HG03196 (cell line): ENCODE measurements at regions not wholly inside any gene's neighbourhood (a gene's known extent, or its start where the extent isn't known, plus 50 kb on each side); places are given as distances from the start of the nearest gene placed in this dataset.
A peak's percentile ranks its signal among the peaks of the same experiment; 100 is the strongest.

Experiments
- ATAC-seq: cut with Tn5 transposase; IDR thresholded peaks from one replicate; pipeline ENCODE4 v1.9.1; 2021; ENCODE audit not compliant: unreplicated experiment

DNA sequence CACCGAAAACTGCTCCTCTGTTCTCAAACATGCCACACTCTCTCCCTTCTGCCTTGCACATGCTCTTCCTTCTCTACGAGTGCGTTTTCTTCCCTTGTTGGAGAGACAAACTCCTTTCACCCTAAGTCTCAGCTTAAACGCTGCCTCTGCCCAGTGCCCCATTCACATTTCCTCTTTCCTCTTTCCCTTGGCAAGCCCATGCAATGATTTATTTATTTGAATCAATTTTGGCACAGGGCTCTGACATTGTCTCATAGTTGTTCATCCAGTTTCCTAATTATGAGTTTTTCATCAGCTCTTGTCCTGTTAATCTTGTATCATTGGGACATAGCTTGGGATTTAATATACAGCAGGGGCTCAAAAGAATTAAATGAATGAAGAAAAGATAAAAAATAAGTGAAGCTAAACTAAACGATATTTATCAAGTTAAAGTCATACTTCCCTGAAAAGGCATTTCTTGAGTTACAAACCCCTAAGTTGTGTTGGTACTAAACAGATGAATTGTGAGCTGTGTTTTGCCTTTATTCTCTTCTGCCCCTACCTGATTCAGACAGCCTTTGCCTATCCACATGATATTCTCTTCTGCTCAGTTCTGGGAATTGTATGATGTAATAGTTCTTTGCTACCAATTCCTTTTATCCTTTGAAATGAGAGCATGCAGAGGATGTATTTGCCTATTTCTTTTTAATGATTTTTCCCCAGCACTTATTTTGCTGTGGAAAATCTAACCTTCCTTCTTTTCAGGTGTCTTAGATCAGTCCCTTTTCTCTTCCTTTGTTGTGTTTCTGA is 704.4 kb downstream of the UTRN start:
- ATAC-seq, result no peak

DNA sequence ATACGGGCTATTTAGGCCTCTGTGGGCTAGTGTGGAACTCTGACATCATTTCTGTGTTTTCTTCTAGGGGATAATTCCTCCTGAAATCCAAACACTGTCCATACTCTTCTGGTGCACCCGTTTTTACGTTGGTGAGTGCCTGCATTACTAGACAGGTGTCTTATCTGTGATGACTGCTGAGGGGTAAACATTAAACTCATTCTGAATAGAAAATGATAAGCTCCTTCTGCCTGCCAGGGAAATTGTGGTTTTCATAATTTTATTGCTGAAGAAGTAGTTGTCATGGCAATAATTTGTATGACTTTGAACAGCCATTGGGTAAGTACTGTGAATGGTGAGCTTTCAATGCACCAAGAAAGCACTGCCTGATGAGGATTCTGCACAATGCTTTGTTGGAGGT is 705.6 kb downstream of the UTRN start:
- no peak for ATAC-seq

DNA sequence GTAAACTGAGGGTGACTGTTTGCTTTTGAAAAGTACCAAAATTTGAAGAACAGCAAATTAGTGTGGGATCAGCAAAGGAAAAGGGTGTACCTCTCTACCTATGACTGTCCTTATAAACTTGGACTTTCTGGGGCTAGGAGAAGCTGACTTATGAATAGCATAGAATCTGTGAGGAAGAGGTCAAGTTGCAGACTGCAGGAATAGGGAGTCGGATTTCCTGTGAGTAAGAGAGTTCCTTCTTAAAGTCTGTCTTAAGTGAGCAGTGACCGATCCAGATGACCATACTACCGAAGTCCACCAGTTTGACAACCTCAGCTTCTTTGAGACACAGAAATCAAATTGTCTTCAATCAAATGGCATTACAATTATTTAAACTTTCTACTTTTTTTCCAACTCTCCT is 708.7 kb downstream of the UTRN start:
- no peak for ATAC-seq

DNA sequence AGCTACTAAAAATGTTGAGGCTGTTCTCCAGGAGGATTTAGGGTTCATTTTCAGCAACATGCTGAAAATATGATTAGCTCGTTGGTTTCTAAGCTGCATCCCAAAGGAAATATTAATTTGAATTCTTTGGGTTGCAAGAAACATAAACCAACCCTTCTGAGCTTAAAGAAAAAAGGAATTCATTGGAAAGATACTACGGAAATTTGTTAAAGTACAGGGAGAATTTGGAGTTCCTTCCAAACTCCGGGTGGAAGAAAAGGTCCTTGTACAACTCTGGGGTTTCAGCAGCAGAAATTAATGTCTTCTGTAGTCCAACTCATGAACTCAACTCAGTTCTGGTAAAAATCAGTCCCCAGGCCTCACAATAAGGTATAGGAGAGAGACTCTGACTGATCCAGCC is 712.9 kb downstream of the UTRN start:
- no peak for ATAC-seq

DNA sequence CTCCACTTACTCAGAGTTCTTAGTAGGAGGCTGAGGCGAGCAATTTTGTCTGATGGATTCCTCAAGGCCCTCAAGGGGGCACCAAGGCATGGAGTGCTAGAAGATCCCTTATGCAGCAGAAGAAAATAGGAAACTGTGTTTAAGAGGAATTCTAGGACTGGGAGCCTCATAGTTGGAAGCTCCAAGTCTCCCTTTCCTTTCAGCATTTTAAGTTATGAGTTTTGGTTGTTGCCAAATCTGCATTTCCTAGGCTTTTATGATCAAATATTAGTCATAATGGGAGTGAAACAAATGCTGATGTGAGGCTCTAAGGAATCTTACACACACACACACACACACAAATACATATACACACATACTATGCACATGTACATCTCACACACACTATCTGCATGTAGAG is 714.0 kb downstream of the UTRN start:
- no peak for ATAC-seq

DNA sequence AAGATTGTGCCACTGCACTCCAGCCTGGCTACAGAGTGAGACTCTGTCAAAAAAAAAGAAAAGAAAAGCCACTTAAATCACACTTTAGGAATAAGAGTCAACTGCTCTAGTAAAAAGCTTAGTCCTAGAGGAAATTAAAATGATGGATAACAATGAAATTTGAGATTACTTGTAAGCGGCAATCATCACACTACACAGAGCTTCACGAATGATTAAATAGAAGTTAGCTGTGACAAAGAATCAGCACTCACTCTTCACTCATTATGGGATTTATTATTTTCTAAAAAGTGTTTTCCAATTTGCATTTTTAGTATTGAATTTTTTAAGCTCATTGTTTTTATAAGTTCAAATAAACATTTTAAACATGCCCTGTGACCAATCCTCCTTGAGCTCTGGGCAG is 718.0 kb downstream of the UTRN start:
- no peak for ATAC-seq

DNA sequence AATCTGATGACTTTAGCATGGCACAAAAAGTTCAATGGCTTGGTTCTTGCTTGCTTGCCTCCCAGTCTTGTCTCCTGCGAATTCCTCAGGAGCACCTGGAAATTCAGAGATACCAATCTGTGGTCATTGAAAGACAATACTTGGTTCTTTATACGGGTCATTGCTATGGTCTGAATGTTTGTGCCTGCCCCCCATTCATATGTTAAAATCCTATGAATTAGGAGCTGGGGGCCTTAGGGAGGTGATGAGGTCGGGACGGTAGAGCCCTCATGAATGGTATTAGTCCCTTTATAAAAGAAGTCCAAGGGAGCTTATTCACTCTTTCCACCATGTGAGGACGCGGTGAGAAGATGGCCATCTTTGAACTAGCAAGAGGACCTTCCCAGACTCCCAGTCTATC is 721.8 kb downstream of the UTRN start:
- ATAC-seq, result no peak

DNA sequence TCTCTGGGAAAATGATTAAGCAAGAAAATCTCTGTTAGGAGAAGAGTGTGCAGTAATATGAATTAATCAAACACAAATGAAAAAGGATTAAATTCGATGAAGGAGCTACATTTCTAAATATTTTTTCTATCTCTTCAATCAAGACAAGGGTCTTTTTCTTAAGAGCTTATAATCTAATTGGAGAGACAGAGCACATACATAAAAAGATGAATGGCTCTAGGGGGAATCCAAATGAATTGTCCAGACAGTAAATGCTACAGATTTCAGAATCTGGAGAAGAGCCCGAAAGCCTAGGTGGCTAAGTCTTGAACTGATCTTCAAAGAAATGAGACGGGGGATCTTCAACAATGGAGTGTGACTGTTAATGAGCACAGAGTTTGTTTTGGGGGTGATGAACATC is 723.6 kb downstream of the UTRN start:
- ATAC-seq, result no peak

DNA sequence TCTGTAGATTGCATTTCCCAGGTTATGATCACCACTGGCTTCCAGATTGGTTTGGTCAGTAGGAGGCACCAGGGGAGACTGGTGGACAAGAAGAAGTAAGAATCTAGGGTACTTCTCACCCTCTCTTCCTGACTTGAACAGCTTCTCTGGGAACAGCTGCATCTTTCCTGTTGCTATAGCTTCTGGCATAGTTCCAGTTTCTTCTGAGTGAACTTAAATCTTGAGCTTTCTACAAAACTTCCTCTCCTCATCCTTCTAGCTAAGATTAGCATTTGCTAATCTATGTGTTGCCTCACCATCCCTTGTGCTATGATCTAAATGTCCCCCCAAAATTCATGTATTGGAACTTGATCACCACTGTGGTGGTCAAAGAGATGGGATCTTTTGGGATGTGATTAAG is 724.6 kb downstream of the UTRN start:
- ATAC-seq, result no peak

DNA sequence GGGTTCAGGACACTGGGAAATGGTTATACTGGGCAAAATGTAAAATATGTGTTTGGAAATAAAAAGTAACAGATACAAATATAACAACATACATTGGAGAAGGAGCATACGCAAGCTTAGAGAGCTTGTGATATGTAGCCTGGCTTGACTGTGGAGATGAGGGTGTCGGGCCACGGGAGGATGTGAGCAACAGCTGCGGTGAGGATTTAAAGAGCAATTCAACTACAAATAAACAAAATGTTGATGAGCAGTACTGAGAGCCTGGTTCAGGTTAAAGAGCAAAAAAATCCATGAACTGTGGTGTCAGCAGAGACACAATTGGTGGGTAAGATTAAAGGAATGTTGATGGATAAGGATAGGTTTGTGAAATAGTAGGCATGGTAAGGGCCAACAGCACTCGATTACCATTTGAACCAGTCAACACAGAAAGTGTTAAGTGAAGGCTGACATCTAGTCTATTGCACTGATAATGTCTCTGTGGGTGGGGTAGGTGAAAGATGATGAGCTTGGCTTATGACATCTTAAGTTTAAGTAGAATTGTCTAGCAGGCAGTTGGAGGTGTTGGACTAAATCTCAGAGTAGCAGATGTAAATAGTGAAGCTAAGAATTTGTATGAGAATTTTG is 723.2 kb downstream of the EPM2A start:
- no peak for ATAC-seq

DNA sequence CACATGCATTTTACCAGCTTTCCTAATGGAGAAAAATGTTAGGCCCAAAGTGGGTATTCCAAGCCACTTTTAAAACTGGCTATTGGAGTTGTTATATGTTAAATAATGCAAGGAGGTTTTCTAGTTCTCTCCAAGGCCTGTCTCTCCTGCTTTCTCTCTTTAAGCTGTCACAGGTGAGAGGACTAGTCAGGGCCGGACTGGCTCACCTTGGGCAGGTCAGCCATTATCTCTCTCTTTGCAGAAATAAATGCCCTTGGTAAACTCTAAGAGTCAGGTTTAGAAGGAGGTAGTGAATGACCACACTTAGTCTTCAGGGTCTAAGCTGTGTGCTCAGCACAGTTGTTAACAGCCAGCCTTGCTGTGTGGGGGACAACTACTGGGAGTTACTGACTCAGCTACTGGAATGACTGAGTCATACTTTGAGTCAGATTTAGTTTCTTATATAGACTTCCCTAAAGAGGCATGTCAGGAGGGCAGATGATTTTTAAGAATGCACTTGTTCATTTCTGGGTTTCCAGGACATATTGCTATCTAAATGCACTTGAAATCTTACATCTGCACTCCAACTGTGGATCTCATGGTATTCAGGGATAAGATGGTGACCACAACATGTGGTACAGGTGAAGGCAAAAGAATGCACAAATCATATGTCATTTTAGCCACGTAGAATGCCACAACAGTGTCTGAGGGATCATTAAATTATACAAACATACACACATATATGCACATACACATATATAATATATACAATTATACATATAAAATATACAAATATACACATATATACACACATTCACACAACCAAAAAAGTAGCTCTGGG is 719.4 kb downstream of the EPM2A start:
- ATAC-seq, result peak; percentile 94

DNA sequence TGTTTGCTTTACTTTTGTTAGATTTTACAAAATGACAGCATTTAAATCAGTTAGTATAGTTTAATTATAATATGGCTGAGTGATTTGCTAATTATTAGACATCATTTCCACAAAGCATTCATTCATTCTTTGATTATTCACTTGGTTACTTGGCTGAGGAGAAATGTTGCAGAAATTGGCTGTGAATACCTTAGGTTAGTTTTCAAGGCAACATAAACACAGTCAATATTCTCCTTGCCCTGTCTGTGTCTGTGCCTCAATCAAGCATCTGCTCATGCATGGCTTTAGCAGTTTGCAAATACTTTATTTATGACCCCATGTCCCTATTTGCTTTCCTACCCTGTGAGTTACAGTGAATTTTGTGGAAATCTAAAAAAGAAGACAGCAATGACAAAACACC is 718.3 kb downstream of the EPM2A start:
- ATAC-seq, result no peak

DNA sequence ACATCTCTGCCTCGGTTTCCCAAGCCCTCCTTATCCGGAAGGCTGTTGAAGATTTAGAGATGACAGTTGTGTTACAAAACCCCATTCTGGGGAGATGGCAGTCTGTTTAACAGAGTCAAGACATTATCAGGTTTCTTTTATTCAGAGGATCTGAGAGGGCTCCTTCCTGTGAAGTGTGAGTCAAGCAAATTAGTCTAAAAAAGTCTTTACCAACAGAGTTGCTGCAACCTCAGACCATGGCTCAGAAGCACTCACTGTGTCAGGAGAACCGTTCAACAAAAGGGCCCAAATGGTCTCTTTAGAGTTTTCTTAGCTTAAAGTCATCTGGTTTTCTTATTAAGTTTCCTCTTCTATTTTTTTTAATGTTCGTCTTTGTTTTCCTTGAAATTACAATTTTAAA is 717.8 kb downstream of the EPM2A start:
- no peak for ATAC-seq

DNA sequence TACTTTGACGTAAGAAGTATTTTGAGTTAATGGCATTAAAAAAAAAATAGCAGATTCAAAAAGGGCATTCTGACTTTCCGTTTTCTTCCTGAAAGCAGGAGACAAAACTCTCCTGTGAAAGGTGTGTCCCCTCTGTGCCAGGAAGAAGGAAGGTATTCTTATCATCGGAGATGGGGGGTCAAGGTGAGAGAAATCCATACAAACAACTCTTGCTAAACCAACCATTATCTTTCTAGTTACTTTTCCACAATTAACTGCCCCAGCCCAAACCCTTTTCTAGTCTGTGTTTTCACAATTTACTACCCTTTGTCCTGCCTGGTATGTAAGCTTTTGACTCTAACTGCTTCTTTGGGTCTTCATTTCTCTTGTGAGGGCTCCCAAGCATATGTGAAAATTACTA is 717.3 kb downstream of the EPM2A start:
- no peak for ATAC-seq

DNA sequence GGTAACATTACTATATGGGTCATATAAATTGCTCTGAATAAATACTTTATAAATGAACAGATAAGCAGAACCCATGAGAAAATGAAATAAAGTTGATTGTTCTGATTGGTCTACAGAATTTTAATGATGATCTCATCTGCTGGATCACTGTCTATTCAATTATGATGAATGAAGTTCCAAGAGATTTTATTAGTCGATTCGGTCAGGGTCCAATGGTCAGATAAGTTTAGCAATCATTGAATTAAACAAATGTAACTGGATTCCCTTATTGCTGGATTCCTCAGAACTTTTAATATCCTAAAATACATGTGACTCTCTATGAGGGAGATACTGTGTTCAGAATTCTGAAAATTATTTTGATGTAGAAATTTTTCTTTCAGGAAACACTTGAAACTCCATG is 715.2 kb downstream of the EPM2A start:
- ATAC-seq, result no peak

DNA sequence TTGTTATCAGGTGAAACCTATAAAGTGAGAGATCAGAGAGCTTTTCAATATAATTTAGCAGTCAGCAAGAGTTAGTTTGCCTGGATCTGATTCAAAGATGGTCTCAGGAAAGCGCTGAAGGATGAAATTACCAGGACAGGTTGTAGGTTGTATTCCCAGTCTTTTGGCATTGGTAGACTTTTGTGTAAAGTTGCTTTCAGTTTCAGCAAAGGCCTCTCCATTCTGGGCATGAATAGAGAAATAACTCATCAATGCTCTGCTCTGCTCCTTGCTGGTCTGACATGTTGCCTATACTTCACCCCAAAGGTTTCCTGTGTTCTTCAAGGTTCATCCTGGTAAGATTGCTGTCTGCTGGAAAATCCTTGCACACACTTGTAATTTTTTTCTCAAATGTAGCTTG is 714.8 kb downstream of the EPM2A start:
- ATAC-seq, result no peak

DNA sequence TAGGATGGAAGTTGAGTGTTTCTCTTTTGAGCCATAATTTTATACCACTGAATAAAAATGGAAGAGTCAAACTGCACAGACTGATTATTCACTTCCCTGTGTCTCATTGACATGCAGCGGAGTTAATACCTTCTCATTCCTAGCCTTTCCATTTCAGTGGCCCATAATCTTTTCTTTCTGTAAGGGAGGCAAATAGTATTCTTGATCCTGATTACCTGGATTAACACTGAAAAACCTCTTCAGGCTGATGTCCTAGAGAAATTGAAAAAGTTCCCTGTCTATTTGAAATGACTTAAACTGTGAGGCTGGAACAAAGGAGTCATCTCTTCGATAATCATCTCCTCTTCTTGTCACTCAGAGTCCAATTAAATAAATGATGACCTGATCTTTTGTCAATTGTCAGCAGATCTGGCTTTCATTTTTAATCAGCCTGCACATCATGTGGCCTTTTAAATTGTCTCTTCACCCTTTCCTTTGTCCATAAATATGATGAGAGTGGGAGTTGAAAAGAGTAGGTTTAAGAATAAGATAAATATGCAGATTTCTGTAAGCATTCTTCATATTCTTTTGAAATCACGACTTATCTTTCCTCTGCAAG is 713.0 kb downstream of the EPM2A start:
- ATAC-seq, result no peak

DNA sequence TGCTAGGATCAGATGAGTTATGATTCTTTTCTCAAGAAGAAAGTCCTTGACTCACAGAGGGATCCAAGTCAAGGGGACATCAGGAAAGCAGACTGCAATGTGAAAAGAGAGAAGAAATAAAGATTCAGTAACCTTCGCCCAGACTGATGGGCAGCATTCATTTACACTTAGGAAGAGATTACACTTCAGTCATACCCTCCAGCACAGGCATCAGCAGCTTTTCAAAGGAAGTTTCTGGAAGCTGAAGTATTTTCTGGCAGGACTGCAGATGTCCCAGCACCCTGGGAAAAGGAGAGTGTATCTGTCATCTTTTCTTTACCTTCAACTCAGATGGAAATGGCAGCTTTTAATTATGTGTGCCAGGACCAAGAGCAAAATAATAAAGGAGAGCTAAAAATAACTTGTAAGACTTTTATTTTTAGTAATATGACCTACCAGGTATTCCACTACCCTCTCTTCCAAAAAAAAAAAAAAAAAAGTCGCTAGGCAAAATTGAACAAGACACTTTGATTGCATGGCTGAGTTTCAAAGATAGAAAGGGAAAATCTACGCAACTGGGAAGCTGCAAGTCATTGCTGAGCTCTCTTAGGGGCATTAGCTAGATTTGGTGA is 712.1 kb downstream of the EPM2A start:
- no peak for ATAC-seq

DNA sequence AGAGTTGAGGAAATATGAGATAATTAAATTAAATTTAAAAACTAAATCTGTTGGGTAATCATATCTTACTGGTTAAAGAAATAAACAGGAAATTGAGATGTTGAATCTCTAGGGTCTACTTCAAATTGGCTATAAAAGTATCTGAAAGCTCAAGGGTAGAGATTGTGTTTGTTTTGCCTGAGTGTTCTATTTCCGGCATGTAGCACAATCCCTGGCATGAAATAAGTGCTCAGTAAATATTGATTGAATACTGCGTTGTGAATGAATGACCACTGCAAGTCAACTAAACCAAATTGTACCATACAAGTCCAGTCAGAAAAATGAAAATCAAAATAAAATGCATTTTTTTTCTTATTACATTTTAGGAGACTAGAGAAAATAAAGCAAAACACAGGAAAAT is 709.8 kb downstream of the EPM2A start:
- ATAC-seq, result no peak

DNA sequence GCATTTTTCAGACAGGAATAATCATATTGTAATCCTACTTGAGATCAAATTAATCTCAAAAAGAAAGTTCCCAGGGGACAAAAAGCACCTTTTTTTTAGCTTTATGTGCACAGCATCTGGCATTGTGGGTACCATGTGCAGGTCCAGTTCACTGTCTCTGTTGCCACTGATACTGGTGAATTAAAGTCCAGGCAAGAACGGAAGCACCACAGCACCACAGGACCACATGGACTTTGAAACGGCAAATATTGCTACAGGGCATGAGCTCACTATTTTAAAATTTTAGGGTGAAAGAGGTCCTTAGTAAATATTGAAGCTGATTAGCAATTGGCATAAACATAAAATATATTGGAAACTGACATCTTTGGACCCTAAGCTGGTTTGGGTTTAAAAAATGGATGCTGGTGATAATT is 709.0 kb downstream of the EPM2A start:
- ATAC-seq, result no peak

DNA sequence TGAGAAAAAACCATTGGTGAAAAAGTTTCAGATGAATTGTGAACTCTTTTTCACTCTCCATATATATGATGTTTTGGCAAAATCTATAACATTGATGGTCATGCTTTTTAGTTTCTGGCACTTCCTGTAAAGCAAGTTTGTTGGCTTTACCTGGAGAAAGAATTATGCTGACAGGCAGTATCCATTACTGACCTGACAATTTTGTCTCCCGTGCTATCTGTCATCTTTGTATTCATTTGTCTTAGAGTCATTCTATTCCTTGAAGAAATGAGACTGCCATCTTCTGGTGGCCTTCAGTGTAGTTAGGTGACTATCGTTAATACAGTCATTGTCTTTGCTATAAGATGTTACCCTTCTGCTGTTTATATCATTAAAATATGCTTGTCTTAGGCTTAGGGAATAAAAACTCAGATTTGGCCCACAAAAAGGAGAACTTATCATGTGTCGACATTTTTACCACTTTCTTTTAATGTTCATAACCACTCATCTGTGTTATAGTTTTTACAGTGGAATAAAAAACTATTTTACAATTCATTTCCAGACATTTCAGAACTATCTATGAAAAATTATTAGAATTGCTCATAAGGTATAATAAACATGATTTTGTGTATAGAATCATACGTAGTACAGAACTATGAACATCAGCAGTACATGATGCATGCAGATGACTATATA is 707.0 kb downstream of the EPM2A start:
- ATAC-seq, result peak; percentile 64
